ENCODE measurements at regions not wholly inside any gene's neighbourhood (a gene's known extent, or its start where the extent isn't known, plus 50 kb on each side); places are given as distances from the start of the nearest gene placed in this dataset.

DNA sequence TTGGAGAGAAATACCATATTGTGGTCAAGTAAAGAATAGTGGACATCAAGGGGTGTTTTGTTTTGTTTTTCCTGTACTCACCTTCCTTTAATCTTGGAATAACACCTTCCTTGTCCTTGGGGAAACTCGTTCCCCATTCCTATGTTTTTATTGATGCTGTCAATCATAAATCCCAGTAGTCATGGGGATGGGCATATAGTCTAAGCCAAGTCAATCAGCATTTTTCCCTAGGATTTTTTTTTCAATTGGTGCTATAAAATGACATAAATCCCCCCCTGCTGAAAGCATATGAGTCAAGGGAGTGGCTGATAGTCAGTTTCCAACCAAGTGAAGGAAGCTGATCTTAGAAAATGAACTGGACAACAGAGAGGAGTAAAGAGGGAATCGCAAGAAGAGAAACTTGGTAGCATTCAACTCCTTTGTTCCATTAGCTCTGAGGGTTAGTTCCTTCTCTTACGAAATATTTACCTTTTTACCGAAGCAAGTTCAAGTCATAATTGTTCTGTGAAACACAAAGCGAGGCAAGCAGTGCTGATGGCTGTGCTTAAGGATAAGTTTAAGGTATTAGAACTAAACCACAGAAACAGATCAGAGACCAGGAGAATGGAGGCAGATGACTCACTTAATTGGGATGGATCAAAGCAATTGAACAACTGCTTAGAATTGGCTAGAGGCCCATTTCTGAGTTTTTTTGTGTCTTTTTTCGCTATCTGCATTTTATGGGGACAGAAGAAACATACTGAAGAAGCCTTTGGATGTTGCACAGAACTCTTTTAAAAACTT is 218.6 kb downstream of the SEMA6A start:
- H3K4me3 ChIP-seq (ENCODE audit: low read length): no peak overlapping the region
- TF ChIP-seq, protein P1, sequence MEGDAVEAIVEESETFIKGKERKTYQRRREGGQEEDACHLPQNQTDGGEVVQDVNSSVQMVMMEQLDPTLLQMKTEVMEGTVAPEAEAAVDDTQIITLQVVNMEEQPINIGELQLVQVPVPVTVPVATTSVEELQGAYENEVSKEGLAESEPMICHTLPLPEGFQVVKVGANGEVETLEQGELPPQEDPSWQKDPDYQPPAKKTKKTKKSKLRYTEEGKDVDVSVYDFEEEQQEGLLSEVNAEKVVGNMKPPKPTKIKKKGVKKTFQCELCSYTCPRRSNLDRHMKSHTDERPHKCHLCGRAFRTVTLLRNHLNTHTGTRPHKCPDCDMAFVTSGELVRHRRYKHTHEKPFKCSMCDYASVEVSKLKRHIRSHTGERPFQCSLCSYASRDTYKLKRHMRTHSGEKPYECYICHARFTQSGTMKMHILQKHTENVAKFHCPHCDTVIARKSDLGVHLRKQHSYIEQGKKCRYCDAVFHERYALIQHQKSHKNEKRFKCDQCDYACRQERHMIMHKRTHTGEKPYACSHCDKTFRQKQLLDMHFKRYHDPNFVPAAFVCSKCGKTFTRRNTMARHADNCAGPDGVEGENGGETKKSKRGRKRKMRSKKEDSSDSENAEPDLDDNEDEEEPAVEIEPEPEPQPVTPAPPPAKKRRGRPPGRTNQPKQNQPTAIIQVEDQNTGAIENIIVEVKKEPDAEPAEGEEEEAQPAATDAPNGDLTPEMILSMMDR (conservative IDR thresholded peaks at IDR 0.05; ENCODE audit: low read depth, low read length): no peak
- DNase-seq (ENCODE audit: low read depth): no peak

DNA sequence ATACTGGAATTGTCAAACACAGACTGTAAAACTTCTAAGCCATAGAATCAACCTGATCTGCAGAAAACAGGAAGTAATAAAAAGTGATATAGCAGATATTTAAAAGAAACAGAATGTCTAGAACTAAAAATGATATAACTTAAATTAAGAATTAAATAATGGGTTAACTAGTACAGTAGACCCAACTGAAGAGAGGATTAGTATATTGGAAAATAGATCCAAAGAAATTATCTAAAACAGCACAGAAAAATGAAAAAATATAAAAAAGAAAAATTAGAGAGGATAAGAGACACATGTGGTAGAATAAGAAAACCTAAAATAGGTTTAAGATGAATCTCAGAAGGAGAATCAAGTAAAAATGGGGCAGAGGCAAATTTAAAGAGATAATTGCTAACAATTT is 219.9 kb downstream of the SEMA6A start:
- no peak for DNase-seq (ENCODE audit: low read depth)
- no peak overlapping the region for H3K4me3 ChIP-seq (ENCODE audit: low read length)
- TF ChIP-seq, protein P1 (conservative IDR thresholded peaks at IDR 0.05; ENCODE audit: low read depth, low read length): no peak

DNA sequence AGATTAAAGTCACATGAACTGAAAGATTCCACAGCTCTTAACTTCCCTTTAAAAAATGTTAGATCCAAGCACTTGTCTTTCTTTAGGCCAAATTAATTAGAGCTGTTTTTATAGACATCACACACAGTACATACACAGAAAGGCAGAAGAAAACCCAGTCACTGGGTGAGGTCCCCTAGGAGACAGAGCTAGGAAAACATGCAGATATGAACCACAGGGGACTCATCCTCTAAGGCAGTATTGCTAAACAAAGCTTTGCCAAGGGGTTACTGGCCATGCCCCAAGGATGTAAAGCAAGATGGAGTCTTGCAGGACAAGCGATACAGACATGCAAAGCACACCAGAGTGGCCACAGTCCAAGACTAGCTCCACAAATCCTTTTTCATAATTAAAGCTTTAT is 227.0 kb downstream of the SEMA6A start:
- no peak overlapping the region for H3K4me3 ChIP-seq (ENCODE audit: low read length)
- TF ChIP-seq, protein P1 (conservative IDR thresholded peaks at IDR 0.05; ENCODE audit: low read depth, low read length): no peak
- DNase-seq (ENCODE audit: low read depth): no peak

DNA sequence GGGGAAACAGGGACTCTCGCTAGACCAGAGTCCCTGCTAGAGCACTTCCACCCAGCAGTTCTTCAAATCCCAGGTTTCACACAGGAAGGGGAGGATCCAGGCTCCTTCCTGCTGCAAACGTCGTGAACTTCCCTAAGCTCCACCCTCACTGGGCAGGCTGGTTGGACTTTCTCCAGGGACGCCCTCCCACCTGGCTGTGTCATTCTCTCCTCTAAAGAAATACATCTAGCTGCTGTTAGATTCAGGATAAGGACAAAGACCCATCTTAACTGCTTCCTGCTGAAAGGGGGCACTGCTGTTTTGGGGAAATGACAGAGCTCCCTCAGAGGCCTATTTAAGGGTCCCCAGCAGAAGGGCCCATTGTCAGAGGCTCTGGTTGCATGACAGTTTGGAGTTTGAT is 230.7 kb downstream of the SEMA6A start:
- DNase-seq (ENCODE audit: low read depth): no peak
- TF ChIP-seq, protein P1 (conservative IDR thresholded peaks at IDR 0.05; ENCODE audit: low read depth, low read length): no peak
- H3K4me3 ChIP-seq (ENCODE audit: low read length): no peak overlapping the region
